Esophagus muscularis mucosa (tissue), 4 donors: ENCODE measurements at regions not wholly inside any gene's neighbourhood (a gene's known extent, or its start where the extent isn't known, plus 50 kb on each side); places are given as distances from the start of the nearest gene placed in this dataset.

Experiments used
- CTCF ChIP-seq, 3 experiments: fragments of 200-600 bp in 2 of 3; fragments of 450-650 bp in 1 of 3; sonication (generic) in 2 of 3; IDR thresholded peaks; one replicate each; pipeline ENCODE4 v1.5.1; 2017 to 2019; ENCODE audit warnings: antibody characterized with exemption in 3 of 3, mild to moderate bottlenecking in 2 of 3, moderate library complexity in 1 of 3
- EP300 ChIP-seq: sonication (generic); formaldehyde crosslinking; IDR thresholded peaks from one replicate; pipeline ENCODE4 v1.6.1; 2017; ENCODE audit warnings: antibody characterized with exemption
- POLR2A ChIP-seq: fragments of 450-650 bp; IDR thresholded peaks from one replicate; pipeline ENCODE4 v1.6.1; 2017; ENCODE audit warnings: antibody characterized with exemption, moderate library complexity, mild to moderate bottlenecking, low read depth
- POLR2AphosphoS5 ChIP-seq, 2 donors: sonication (generic); formaldehyde crosslinking; IDR thresholded peaks; one replicate each; pipeline ENCODE4 v1.6.1; 2017; ENCODE audit warnings: antibody characterized with exemption in 2 of 2

GRCh38 chr5:117662361-117662760, 1087.7 kb upstream of the SEMA6A start:
- TF ChIP-seq CTCF (IDR thresholded peaks at IDR 0.05) (no peak), POLR2AphosphoS5 (IDR thresholded peaks at IDR 0.05) (no peak), POLR2A (no peak), EP300 (no peak)
